Thymus (tissue), 11 donors: ENCODE measurements at regions not wholly inside any gene's neighbourhood (a gene's known extent, or its start where the extent isn't known, plus 50 kb on each side); places are given as distances from the start of the nearest gene placed in this dataset.
"Not testable (repeated sequence)": the region's sequence is repeated elsewhere in the genome, so short reads cannot be mapped to it uniquely, and the experiment has no call there.

Experiments
- DNase-seq, 9 donors: peaks; one replicate each; pipeline ENCODE4 v3.0.0-alpha.2; 2013; ENCODE audit warnings: low spot score in 9 of 9, low read depth in 6 of 9, missing footprints in 1 of 9
- H3K27ac ChIP-seq, 2 donors: one replicate each; pipeline ENCODE4 v1.5.1; 2013; ENCODE audit warnings: control low read depth in 1 of 2, low read depth in 1 of 2, low read length in 1 of 2, mild to moderate bottlenecking in 1 of 2, moderate library complexity in 1 of 2
- H3K27me3 ChIP-seq, 2 donors: one replicate each; pipeline ENCODE4 v1.5.1; 2013; ENCODE audit warnings: low read length in 1 of 2; ENCODE audit not compliant: control insufficient read depth in 2 of 2, insufficient read depth in 1 of 2
- H3K36me3 ChIP-seq, 2 donors: one replicate each; pipeline ENCODE4 v1.5.1; 2013; ENCODE audit warnings: low read length in 1 of 2, mild to moderate bottlenecking in 1 of 2, moderate library complexity in 1 of 2; ENCODE audit not compliant: control insufficient read depth in 2 of 2, insufficient read depth in 2 of 2
- H3K4me1 ChIP-seq, 2 donors: one replicate each; pipeline ENCODE4 v1.5.1; 2013; ENCODE audit warnings: low read length in 2 of 2; ENCODE audit not compliant: control insufficient read depth in 2 of 2, insufficient read depth in 2 of 2
- H3K4me3 ChIP-seq, 2 donors: one replicate each; pipeline ENCODE4 v1.5.1; 2013; ENCODE audit warnings: low read length in 2 of 2, control low read depth in 1 of 2, mild to moderate bottlenecking in 1 of 2
- H3K9me3 ChIP-seq, 2 donors: one replicate each; pipeline ENCODE4 v1.5.1; 2013; ENCODE audit warnings: low read length in 1 of 2, mild to moderate bottlenecking in 1 of 2; ENCODE audit not compliant: control insufficient read depth in 2 of 2, insufficient read depth in 1 of 2
- WGBS: extraction: QIAGEN DNeasy Blood & Tissue Kit; methylation state at CpG from one replicate; pipeline ENCODE4 v1.1.7; 2013; 5-methylcytosine and 5-hydroxymethylcytosine counted together
- donor health status: healthy.

DNA sequence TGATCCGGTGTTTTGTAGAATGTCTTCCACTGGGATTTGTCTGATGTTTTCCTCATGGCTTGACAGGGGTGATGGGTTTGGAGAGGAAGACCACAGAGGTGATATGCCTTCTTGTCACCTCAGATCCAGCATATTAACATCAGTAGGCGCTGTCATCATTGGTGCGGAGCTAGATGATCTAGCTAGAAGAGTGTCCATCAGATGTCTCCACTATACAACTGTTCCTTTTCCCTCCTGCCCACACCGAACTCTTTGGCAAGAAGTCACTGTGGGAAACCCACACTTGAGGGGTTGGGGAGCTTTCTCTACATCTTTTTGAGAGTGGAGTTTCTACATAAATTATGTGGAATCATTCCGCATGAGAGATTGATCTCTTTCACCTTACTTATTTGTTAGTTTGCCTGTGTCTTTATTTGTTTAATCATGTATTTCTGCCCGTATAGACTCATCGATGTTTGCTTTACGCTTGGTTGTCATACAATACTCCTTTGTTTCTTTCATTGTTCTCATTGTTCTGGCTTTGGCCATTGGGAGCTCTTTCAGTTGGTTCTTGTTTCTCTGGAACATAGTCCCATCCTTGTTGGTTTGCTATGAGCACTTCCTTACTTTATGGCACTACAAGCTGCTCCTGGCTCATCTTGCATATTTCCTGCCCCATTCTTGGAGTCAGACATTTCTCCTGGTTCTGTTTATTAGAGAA, 1420.3 kb downstream of the BRD1 start:
- no peaks in the 10 kb centered on the region for H3K9me3 ChIP-seq
- no peak for DNase-seq
- peaks cover 0 to 8% of the 10 kb centered on the region in 2 donors for H3K27me3 ChIP-seq
- H3K27ac ChIP-seq: no peak overlapping the region
- H3K4me1 ChIP-seq: no peaks in the 10 kb centered on the region
- WGBS: 90% methylated on average over 8 of the region's 8 CpGs
- no peak overlapping the region for H3K4me3 ChIP-seq
- H3K36me3 ChIP-seq: no peaks in the 10 kb centered on the region

GRCh38 chr22:48406161-48406560, 1421.5 kb downstream of the BRD1 start:
- Histone ChIP-seq H3K36me3 (no peaks in the 10 kb centered on the region), H3K4me3 (no peak overlapping the region), H3K9me3 (no peaks in the 10 kb centered on the region), H3K27ac (no peak overlapping the region), H3K27me3 (peaks cover 0 to 8% of the 10 kb centered on the region in 2 donors), H3K4me1 (no peaks in the 10 kb centered on the region)
- WGBS: 94% methylated on average over 4 of the region's 4 CpGs
- no peak for DNase-seq

DNA sequence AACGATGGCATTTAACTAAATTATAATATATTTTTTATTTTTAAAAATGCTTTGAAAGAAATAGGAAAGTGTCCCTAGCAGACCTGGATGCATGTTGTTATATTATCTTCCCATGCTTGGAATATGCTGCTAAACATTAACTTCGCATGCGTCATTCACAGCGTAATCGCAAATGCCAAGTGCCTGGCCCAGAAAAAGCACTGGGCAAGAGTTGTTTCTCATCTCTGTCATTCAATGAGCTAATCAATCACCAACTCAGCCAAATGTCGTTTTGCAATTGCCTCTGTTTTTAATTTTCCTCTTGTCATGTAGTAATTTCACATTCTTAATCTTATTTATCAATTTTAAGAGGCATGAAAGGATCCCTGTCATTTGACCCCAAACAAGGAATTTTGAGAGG, 1421.9 kb downstream of the BRD1 start:
- Histone ChIP-seq H3K27me3 (peaks cover 0 to 7% of the 10 kb centered on the region in 2 donors), H3K27ac (no peak overlapping the region), H3K4me1 (no peaks in the 10 kb centered on the region), H3K36me3 (no peaks in the 10 kb centered on the region), H3K4me3 (no peak overlapping the region), H3K9me3 (no peaks in the 10 kb centered on the region)
- WGBS: 90% methylated on average over 6 of the region's 6 CpGs
- DNase-seq: no peak

DNA sequence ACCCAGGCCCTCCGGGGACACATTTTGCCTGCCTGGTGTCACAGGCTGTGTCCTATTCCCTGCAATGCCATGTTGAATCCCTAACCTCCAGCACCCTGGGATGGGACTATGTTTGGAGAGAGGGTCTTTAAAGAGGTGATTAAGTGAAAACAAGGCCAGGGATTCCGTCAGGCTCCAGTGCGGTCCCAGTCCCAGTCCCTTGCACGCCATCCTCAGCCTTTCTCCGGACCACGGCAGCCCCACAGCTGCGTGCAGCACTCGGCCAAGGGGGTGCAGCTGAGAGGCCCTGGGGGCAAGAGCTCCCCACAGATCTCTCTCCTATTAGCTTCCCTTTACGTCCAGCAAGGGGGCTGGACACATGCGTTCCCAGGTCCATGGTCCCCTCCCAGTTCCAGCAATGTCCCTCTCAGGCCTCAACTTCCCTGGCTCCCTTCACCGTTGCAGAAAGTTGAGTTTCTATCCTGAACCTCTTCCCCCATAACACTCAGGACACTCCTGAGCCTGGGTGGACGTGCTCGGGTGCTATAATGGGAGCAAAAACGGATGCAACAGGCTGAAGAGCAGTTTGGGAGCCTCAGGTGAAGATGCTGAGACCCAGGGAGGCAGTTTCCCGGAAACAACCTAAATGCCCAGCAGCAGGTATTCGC, 1422.7 kb downstream of the BRD1 start:
- H3K27ac ChIP-seq: no peak overlapping the region
- H3K4me1 ChIP-seq: no peaks in the 10 kb centered on the region
- 89% methylated on average over 16 of the region's 16 CpGs for WGBS
- no peaks in the 10 kb centered on the region for H3K9me3 ChIP-seq
- peaks cover 0 to 4% of the 10 kb centered on the region in 2 donors for H3K27me3 ChIP-seq
- no peak overlapping the region for H3K4me3 ChIP-seq
- H3K36me3 ChIP-seq: no peaks in the 10 kb centered on the region
- no peak for DNase-seq

GRCh38 chr22:48403521-48404403, 1423.9 kb downstream of the BRD1 start:
- peaks cover 0 to 4% of the 10 kb centered on the region in 2 donors for H3K27me3 ChIP-seq
- 84% methylated on average over 22 of the region's 22 CpGs for whole genome bisulfite sequencing
- no peaks in the 10 kb centered on the region for H3K36me3 ChIP-seq
- H3K4me1 ChIP-seq: no peaks in the 10 kb centered on the region
- DNase-seq: no peak
- no peak overlapping the region for H3K27ac ChIP-seq
- H3K9me3 ChIP-seq: no peaks in the 10 kb centered on the region
- H3K4me3 ChIP-seq: no peak overlapping the region

- no peak for DNase-seq
- no peak overlapping the region for H3K27ac ChIP-seq
- no peaks in the 10 kb centered on the region for H3K4me1 ChIP-seq
- no peak overlapping the region for H3K4me3 ChIP-seq
- H3K36me3 ChIP-seq: no peaks in the 10 kb centered on the region
- WGBS: 95% methylated on average over 21 of the region's 21 CpGs
- peaks cover 0 to 4% of the 10 kb centered on the region in 2 donors for H3K27me3 ChIP-seq
- H3K9me3 ChIP-seq: no peaks in the 10 kb centered on the region
These were observed 1425.1 kb downstream of the BRD1 start for GRCh38 chr22:48402591-48403031.

GRCh38 chr22:48401523-48401922, 1426.2 kb downstream of the BRD1 start:
- not testable (repeated sequence) for H3K9me3 ChIP-seq, H3K27ac ChIP-seq, DNase-seq, H3K4me3 ChIP-seq, H3K4me1 ChIP-seq, H3K27me3 ChIP-seq, H3K36me3 ChIP-seq
- 95% methylated on average over 1 of the region's 1 CpG for WGBS

- H3K27ac ChIP-seq: no peak overlapping the region
- H3K9me3 ChIP-seq: no peaks in the 10 kb centered on the region
- no peaks in the 10 kb centered on the region for H3K27me3 ChIP-seq
- H3K36me3 ChIP-seq: no peaks in the 10 kb centered on the region
- 93% methylated on average over 11 of the region's 11 CpGs for whole genome bisulfite sequencing
- no peak for DNase-seq
- no peaks in the 10 kb centered on the region for H3K4me1 ChIP-seq
- H3K4me3 ChIP-seq: no peak overlapping the region
These were observed 1429.3 kb downstream of the BRD1 start for GRCh38 chr22:48398181-48398905.
